HepG2 (cell line): ENCODE measurements at regions not wholly inside any gene's neighbourhood (a gene's known extent, or its start where the extent isn't known, plus 50 kb on each side); places are given as distances from the start of the nearest gene placed in this dataset.

ENCODE experiments used
- ATAC-seq: fragments of 200-7000 bp; cut with Tn5 transposase; 3 replicates; pipeline ENCODE4 v1.9.1; 2020; ENCODE audit warnings: mild to moderate bottlenecking, moderate library complexity
- BruUV-seq: library from RNA; stranded (reverse); fragments of 400-500 nt; replicated peaks from 2 replicates; lab custom pipeline; 2021; lab: Mats Ljungman, UMichigan
- CTCF ChIA-PET: fragments of 300-600 bp; formaldehyde crosslinking; extraction: SDS; loops from one replicate; lab custom pipeline; 2021; ENCODE audit warnings: low total read pairs, inconsistent platforms, low intra/inter-chr PET ratio; lab: Yijun Ruan, JAX
- POLR2A ChIA-PET: fragments of 350-600 bp; sonication (Branson Sonifier 250); formaldehyde crosslinking; loops from one replicate; lab custom pipeline; 2020; ENCODE audit warnings: antibody characterized with exemption, inconsistent platforms; lab: Yijun Ruan, JAX
- DNase-seq: peaks from one replicate; pipeline ENCODE4 v3.0.0-alpha.2; 2015; ENCODE audit warnings: low spot score
- FAIRE-seq: peaks from 3 replicates; lab custom pipeline; 2011; peaks lifted over from hg19 to GRCh38; lab: Jason Lieb, UNC
- H2AFZ ChIP-seq: one replicate; pipeline ENCODE4 v1.6.1; 2011; ENCODE audit warnings: low read length, inconsistent platforms
- H3K27ac ChIP-seq: fragments of 300-600 bp; 3 replicates; pipeline ENCODE4 v1.8.0; 2011; ENCODE audit warnings: mixed run types, mild to moderate bottlenecking, mixed read lengths, low read length, inconsistent platforms; ENCODE audit not compliant: insufficient read depth; ENCODE audit errors: extremely low read length
- H3K27me3 ChIP-seq, 2 experiments: fragments of 200-600 bp in 1 of 2; 2 replicates in 1 of 2; 3 replicates in 1 of 2; pipeline versions ENCODE4 v1.6.0 to v1.8.0; 2011; ENCODE audit warnings: low read length in 2 of 2, mild to moderate bottlenecking in 2 of 2, moderate library complexity in 2 of 2, inconsistent platforms in 1 of 2; ENCODE audit not compliant: insufficient read depth in 2 of 2, control insufficient read depth in 1 of 2
- H3K36me3 ChIP-seq, 2 experiments: fragments of 200-600 bp in 1 of 2; replicated peaks in 1 of 2; 2 replicates in 1 of 2; 3 replicates in 1 of 2; pipeline versions ENCODE4 v1.5.1 to v1.8.0; 2011; ENCODE audit warnings: low read length in 2 of 2, inconsistent platforms in 1 of 2; ENCODE audit not compliant: insufficient read depth in 2 of 2, control insufficient read depth in 1 of 2
- H3K4me1 ChIP-seq: 2 replicates; pipeline ENCODE4 v1.5.1; 2012; ENCODE audit warnings: low read length, inconsistent platforms; ENCODE audit not compliant: insufficient read depth
- H3K4me2 ChIP-seq: 2 replicates; pipeline ENCODE4 v1.6.0; 2011; ENCODE audit warnings: low read depth, low read length, inconsistent platforms
- H3K4me3 ChIP-seq, 3 experiments: fragments of 200-600 bp in 1 of 3; sonication (generic), shearing (Covaris generic) in 1 of 3; replicated peaks in 1 of 3; 2 replicates each; pipeline ENCODE4 v1.5.1; 2011 to 2016; ENCODE audit warnings: low read length in 3 of 3, inconsistent platforms in 2 of 3, low read depth in 2 of 3, mild to moderate bottlenecking in 2 of 3, control low read depth in 1 of 3, mixed read lengths in 1 of 3; ENCODE audit not compliant: insufficient read depth in 1 of 3
- H3K79me2 ChIP-seq: one replicate; pipeline ENCODE4 v1.6.1; 2011; ENCODE audit warnings: low read length, inconsistent platforms; ENCODE audit not compliant: insufficient read depth
- H3K9ac ChIP-seq: 2 replicates; pipeline ENCODE4 v1.6.0; 2011; ENCODE audit warnings: mild to moderate bottlenecking, low read depth, low read length, inconsistent platforms; ENCODE audit not compliant: insufficient read depth
- H3K9me3 ChIP-seq: 2 replicates; pipeline ENCODE4 v1.5.1; 2012; ENCODE audit warnings: mild to moderate bottlenecking, low read length
- H4K20me1 ChIP-seq: 2 replicates; pipeline ENCODE4 v1.6.0; 2011; ENCODE audit warnings: inconsistent platforms, mild to moderate bottlenecking, low read length, moderate library complexity; ENCODE audit not compliant: insufficient read depth
- AGO2 ChIP-seq: fragments of 200-400 bp; formaldehyde crosslinking; optimal IDR thresholded peaks from 2 replicates; pipeline ENCODE3; 2017; ENCODE audit warnings: mild to moderate bottlenecking, low read depth, low read length, moderate library complexity
- HDAC2 ChIP-seq: sonication (generic); formaldehyde crosslinking; IDR thresholded peaks from 2 replicates; pipeline ENCODE4 v1.4.0; 2020; ENCODE audit warnings: missing genetic modification reagents
- SMAD9 ChIP-seq: sonication (generic); formaldehyde crosslinking; IDR thresholded peaks from 2 replicates; pipeline ENCODE4 v1.5.1; 2020; ENCODE audit warnings: mild to moderate bottlenecking, missing genetic modification reagents
- SMC3 ChIP-seq: IDR thresholded peaks from 2 replicates; pipeline ENCODE4 v1.6.1; 2011; ENCODE audit warnings: low read length, improper control_type of control experiment
- SRSF4 ChIP-seq: fragments of 200-400 bp; formaldehyde crosslinking; IDR thresholded peaks from one replicate; pipeline ENCODE4 v1.6.1; 2018; ENCODE audit warnings: mild to moderate bottlenecking, low read depth, low read length, moderate library complexity; ENCODE audit not compliant: poor library complexity, severe bottlenecking
- ZC3H4 ChIP-seq: sonication (generic); formaldehyde crosslinking; IDR thresholded peaks from 2 replicates; pipeline ENCODE4 v1.4.0; 2020; ENCODE audit warnings: missing genetic modification reagents, borderline replicate concordance
- ZNF343 ChIP-seq: sonication (generic); formaldehyde crosslinking; IDR thresholded peaks from 2 replicates; pipeline ENCODE4 v1.4.0; 2020; ENCODE audit warnings: mild to moderate bottlenecking, missing genetic modification reagents
- ZNF367 ChIP-seq: sonication (generic); formaldehyde crosslinking; IDR thresholded peaks from 2 replicates; pipeline ENCODE4 v1.4.0; 2020; ENCODE audit warnings: missing genetic modification reagents, borderline replicate concordance
- ZNF563 ChIP-seq: sonication (generic); formaldehyde crosslinking; IDR thresholded peaks from 2 replicates; pipeline ENCODE4 v1.8.0; 2022; ENCODE audit warnings: mild to moderate bottlenecking, moderate library complexity, missing genetic modification reagents
- ZNF598 ChIP-seq: sonication (generic); formaldehyde crosslinking; IDR thresholded peaks from 2 replicates; pipeline ENCODE4 v1.5.1; 2020; ENCODE audit warnings: mild to moderate bottlenecking, missing genetic modification reagents, borderline replicate concordance
- ZNF724P ChIP-seq: sonication (generic); formaldehyde crosslinking; IDR thresholded peaks from 2 replicates; pipeline ENCODE4 v1.8.0; 2022; ENCODE audit warnings: missing genetic modification reagents, borderline replicate concordance
- ZNF850 ChIP-seq: sonication (generic); formaldehyde crosslinking; conservative IDR thresholded peaks from 2 replicates; pipeline ENCODE4 v1.9.0; 2021; ENCODE audit warnings: mild to moderate bottlenecking, missing genetic modification reagents
- ZSCAN9 ChIP-seq: IDR thresholded peaks from 2 replicates; pipeline ENCODE4 v1.6.1; 2016; ENCODE audit warnings: borderline replicate concordance
- WGBS: methylation state at CpG from one replicate; pipeline ENCODE4 v1.1.6; 2017; ENCODE audit warnings: low lambda C conversion rate; 5-methylcytosine and 5-hydroxymethylcytosine counted together
- in situ Hi-C: cut with HindIII; loops from 2 replicates; pipeline ENCODE4 v1.10.0; 2017; ENCODE audit warnings: low pct_unique_long_range_greater_than_20kb; ENCODE audit not compliant: extremely low pct_ligation_motif_present
- intact Hi-C: fragments of 100-400 bp; cut with micrococcal nuclease; formaldehyde crosslinking; loops from one replicate; pipeline ENCODE4 v1.10.0; 2022; ENCODE audit not compliant: unreplicated experiment
- TF ChIP-seq, protein P1 (sequence below): sonication (generic); formaldehyde crosslinking; IDR thresholded peaks from 2 replicates; pipeline ENCODE4 v1.4.0; 2020; ENCODE audit warnings: missing genetic modification reagents, borderline replicate concordance
- TF ChIP-seq, protein P2 (sequence below): sonication (generic); formaldehyde crosslinking; IDR thresholded peaks from 2 replicates; pipeline ENCODE4 v1.8.1; 2023; ENCODE audit warnings: missing genetic modification reagents, mild to moderate bottlenecking, borderline replicate concordance
- TF ChIP-seq, protein P3 (sequence below): sonication (generic); formaldehyde crosslinking; IDR thresholded peaks from 2 replicates; pipeline ENCODE4 v1.9.0; 2021; ENCODE audit warnings: missing genetic modification reagents, borderline replicate concordance
- TF ChIP-seq, protein P4 (sequence below): IDR thresholded peaks from 2 replicates; pipeline ENCODE4 v1.6.1; 2018; ENCODE audit warnings: missing genetic modification reagents
- TF ChIP-seq, protein P5 (sequence below): IDR thresholded peaks from 2 replicates; pipeline ENCODE4 v1.6.1; 2016; ENCODE audit warnings: missing compliant biosample characterization, missing genetic modification reagents, borderline replicate concordance

DNA sequence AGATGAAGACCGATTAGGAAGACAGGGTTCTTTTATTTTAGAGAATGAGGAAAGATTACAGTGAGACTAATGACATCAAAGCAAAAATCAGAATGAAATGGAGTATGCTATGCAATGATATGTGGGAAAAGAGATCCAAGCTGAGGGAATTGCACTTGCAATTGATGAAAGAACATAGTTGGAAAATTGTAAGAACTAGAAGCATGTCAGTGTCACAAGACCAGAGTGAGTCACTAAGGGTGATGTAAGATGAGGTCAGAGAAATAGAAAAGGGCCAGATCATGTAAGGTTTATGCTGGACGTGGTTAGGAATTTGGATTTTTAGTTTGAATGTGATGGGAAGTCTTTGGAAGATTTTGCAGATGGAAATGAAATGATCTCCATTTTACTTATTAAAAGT is 1937.3 kb downstream of the OLFM4 start:
- WGBS = 3% methylated on average over 2 of the region's 2 CpGs
- Histone ChIP-seq H3K9me3 (peaks cover 46% of the 10 kb centered on the region), H3K9ac (no peak overlapping the region), H3K4me2 (no peak overlapping the region), H3K4me3 (no peak overlapping the region), H3K36me3 (no peaks in the 10 kb centered on the region), H3K4me1 (no peaks in the 10 kb centered on the region), H2AFZ (no peak overlapping the region), H3K79me2 (no peaks in the 10 kb centered on the region), H4K20me1 (no peaks in the 10 kb centered on the region), H3K27ac (no peak overlapping the region), H3K27me3 (no peaks in the 10 kb centered on the region)
- in situ Hi-C loops (no loop called here), intact Hi-C loops (no loop called here)
- no peak for FAIRE-seq
- ChIA-PET POLR2A (no interaction called here), CTCF (no interaction called here)
- BruUV-seq = no TSS peak
- DNase-seq = no peak
- no peak for ATAC-seq
- TF ChIP-seq ZNF367 (CRISPR knock-in tag) = no peak
- TF ChIP-seq SMC3 = no peak
- TF ChIP-seq, protein P1, sequence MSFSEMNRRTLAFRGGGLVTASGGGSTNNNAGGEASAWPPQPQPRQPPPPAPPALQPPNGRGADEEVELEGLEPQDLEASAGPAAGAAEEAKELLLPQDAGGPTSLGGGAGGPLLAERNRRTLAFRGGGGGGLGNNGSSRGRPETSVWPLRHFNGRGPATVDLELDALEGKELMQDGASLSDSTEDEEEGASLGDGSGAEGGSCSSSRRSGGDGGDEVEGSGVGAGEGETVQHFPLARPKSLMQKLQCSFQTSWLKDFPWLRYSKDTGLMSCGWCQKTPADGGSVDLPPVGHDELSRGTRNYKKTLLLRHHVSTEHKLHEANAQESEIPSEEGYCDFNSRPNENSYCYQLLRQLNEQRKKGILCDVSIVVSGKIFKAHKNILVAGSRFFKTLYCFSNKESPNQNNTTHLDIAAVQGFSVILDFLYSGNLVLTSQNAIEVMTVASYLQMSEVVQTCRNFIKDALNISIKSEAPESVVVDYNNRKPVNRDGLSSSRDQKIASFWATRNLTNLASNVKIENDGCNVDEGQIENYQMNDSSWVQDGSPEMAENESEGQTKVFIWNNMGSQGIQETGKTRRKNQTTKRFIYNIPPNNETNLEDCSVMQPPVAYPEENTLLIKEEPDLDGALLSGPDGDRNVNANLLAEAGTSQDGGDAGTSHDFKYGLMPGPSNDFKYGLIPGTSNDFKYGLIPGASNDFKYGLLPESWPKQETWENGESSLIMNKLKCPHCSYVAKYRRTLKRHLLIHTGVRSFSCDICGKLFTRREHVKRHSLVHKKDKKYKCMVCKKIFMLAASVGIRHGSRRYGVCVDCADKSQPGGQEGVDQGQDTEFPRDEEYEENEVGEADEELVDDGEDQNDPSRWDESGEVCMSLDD (CRISPR knock-in tag) = no peak
- no peak for TF ChIP-seq ZNF563 (CRISPR knock-in tag)
- TF ChIP-seq, protein P2, sequence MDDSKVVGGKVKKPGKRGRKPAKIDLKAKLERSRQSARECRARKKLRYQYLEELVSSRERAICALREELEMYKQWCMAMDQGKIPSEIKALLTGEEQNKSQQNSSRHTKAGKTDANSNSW (CRISPR knock-in tag) = no peak
- no peak for TF ChIP-seq AGO2
- TF ChIP-seq, protein P3, sequence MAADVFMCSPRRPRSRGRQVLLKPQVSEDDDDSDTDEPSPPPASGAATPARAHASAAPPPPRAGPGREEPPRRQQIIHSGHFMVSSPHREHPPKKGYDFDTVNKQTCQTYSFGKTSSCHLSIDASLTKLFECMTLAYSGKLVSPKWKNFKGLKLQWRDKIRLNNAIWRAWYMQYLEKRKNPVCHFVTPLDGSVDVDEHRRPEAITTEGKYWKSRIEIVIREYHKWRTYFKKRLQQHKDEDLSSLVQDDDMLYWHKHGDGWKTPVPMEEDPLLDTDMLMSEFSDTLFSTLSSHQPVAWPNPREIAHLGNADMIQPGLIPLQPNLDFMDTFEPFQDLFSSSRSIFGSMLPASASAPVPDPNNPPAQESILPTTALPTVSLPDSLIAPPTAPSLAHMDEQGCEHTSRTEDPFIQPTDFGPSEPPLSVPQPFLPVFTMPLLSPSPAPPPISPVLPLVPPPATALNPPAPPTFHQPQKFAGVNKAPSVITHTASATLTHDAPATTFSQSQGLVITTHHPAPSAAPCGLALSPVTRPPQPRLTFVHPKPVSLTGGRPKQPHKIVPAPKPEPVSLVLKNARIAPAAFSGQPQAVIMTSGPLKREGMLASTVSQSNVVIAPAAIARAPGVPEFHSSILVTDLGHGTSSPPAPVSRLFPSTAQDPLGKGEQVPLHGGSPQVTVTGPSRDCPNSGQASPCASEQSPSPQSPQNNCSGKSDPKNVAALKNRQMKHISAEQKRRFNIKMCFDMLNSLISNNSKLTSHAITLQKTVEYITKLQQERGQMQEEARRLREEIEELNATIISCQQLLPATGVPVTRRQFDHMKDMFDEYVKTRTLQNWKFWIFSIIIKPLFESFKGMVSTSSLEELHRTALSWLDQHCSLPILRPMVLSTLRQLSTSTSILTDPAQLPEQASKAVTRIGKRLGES (CRISPR knock-in tag) = no peak
- no peak for TF ChIP-seq ZNF598 (CRISPR knock-in tag)
- no peak for TF ChIP-seq ZNF343
- TF ChIP-seq, protein P4, sequence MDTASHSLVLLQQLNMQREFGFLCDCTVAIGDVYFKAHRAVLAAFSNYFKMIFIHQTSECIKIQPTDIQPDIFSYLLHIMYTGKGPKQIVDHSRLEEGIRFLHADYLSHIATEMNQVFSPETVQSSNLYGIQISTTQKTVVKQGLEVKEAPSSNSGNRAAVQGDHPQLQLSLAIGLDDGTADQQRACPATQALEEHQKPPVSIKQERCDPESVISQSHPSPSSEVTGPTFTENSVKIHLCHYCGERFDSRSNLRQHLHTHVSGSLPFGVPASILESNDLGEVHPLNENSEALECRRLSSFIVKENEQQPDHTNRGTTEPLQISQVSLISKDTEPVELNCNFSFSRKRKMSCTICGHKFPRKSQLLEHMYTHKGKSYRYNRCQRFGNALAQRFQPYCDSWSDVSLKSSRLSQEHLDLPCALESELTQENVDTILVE = no peak
- TF ChIP-seq, protein P5, sequence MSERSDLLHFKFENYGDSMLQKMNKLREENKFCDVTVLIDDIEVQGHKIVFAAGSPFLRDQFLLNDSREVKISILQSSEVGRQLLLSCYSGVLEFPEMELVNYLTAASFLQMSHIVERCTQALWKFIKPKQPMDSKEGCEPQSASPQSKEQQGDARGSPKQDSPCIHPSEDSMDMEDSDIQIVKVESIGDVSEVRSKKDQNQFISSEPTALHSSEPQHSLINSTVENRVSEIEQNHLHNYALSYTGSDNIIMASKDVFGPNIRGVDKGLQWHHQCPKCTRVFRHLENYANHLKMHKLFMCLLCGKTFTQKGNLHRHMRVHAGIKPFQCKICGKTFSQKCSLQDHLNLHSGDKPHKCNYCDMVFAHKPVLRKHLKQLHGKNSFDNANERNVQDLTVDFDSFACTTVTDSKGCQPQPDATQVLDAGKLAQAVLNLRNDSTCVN (CRISPR knock-in tag) = no peak
- no peak for TF ChIP-seq ZSCAN9 (CRISPR knock-in tag)
- no peak for TF ChIP-seq SMAD9 (CRISPR knock-in tag)
- TF ChIP-seq ZNF724P (CRISPR knock-in tag) = no peak
- no peak for TF ChIP-seq ZNF850 (CRISPR knock-in tag)
- no peak for TF ChIP-seq ZC3H4 (CRISPR knock-in tag)
- no peak for TF ChIP-seq HDAC2
- no peak for TF ChIP-seq SRSF4
